GM19463 (cell line): ENCODE measurements at regions not wholly inside any gene's neighbourhood (a gene's known extent, or its start where the extent isn't known, plus 50 kb on each side); places are given as distances from the start of the nearest gene placed in this dataset.
A peak's percentile ranks its signal among the peaks of the same experiment; 100 is the strongest.

Experiments used
- ATAC-seq: cut with Tn5 transposase; IDR thresholded peaks from one replicate; pipeline ENCODE4 v1.9.1; 2021; ENCODE audit warnings: mild to moderate bottlenecking, moderate library complexity; ENCODE audit not compliant: unreplicated experiment

GRCh38 chr4:95599777-95600400 lies 51.1 kb upstream of the UNC5C start:
- ATAC-seq, result peak; percentile 84
